GDM1 (cell line): ENCODE measurements at regions not wholly inside any gene's neighbourhood (a gene's known extent, or its start where the extent isn't known, plus 50 kb on each side); places are given as distances from the start of the nearest gene placed in this dataset.
"Not testable (repeated sequence)": the region's sequence is repeated elsewhere in the genome, so short reads cannot be mapped to it uniquely, and the experiment has no call there.

Experiments used
- DNase-seq: peaks from one replicate; lab custom pipeline; 2025; lab: John Stamatoyannopoulos, UW

DNA sequence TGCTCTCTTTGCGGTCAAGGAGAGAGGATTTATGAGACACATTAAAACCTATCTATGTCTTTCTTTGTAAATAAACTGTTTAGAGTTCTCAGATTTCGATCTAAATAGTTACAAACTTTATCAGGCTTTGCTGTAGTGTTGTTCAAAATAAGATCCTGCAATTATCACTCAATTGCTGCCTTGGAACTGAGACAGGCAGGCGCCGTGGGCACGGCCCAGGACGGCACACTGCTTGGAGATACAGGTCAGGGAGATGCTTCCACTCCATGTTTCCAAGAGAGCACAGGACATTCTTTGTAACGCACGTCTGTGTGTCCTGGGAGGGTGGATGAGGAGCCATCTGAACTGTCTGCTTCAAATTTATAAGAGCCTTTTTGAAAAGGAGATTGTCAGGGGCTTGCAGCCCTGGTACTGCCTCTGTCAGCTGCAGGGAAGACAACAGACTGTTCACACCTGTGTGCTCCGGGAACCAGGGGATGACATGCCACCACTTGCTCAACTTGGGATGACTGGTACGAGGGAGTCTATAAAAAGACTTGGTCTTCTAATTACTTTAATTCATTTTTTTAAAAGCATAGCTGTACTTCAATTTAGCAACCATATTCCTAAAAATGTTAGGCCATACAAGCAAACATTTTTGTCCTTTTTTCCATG, 472.9 kb upstream of the RUNX1 start:
- no peak for DNase-seq

GRCh38 chr21:35521293-35521692, 472.2 kb upstream of the RUNX1 start:
- DNase-seq: no peak

GRCh38 chr21:35520856-35521255, 471.8 kb upstream of the RUNX1 start:
- DNase-seq: no peak

DNA sequence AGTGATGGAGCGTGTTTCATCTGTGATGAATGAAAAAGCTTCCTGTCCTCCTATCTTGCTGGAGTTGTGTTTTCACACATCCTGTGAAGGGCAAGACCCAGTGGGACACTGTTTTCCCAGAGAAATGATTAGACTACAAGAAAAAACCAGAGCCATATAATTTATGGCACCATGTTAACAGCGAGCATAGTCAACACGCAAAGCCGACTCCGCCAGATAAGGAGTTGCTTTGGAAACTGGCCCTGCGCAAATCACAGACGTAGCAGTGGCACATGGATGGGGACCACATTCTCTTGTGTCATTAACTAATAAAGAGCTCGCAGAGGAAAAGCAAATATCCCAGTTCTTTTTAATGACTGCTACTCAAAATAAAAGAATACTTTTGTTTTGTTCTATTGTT, 471.2 kb upstream of the RUNX1 start:
- DNase-seq: no peak

- no peak for DNase-seq
Measured at GRCh38 chr21:35517865-35518264, 468.8 kb upstream of the RUNX1 start.

DNA sequence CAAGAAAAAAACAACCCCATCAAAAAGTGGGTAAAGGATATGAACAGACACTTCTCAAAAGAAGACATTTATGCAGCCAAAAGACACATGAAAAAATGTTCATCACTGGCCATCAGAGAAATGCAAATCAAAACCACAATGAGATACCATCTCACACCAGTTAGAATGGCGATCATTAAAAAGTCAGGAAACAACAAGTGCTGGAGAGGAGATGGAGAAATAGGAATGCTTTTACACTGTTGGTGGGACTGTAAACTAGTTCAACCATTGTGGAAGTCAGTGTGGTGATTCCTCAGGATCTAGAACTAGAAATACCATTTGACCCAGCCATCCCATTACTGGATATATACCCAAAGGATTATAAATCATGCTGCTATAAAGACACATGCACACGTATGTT, 467.2 kb upstream of the RUNX1 start:
- not testable (repeated sequence) for DNase-seq

- no peak for DNase-seq
Measured at GRCh38 chr21:35512346-35512745, 463.2 kb upstream of the RUNX1 start.

- no peak for DNase-seq
Measured at GRCh38 chr21:35511696-35512162, 462.6 kb upstream of the RUNX1 start.

- DNase-seq: no peak
Measured at GRCh38 chr21:35510957-35511695, 462.0 kb upstream of the RUNX1 start.

GRCh38 chr21:35510294-35510693, 461.2 kb upstream of the RUNX1 start:
- DNase-seq: no peak

- DNase-seq: peak; percentile 33
Measured at GRCh38 chr21:35509001-35509704, 460.1 kb upstream of the RUNX1 start.

DNA sequence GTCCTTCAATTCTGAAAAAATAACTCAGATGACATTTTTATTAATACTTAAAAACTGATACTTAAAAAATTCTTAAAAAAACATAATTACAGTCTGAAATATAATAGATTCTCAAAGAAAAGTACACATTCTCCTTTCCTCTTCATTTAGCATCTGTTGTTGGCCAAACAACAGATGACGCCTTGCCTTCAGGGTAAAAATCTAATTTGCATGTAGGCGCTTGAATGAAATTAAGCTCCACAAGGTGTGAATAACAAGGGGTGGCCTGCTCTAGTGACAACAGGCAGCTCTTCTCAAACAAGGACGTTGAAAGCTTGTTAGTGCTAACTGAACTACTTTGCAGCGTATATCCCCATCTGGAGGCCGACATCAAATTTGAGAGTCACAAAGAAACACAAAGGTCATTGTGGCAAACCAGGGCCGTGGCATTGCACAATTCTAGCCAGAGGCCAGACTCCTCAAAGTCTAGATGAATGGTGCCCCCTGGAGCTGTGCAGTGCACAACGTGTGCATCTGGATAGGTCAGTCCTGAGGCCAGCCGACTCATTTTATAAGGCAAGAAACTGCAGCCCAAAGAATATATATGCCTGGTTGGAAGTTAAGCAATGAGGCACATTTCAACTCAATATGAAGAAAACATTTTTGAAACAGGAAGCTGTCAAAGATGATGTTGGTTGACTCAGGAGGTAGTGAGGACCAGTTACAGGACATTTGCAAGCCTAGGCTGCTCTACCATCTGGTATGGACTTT, 459.2 kb upstream of the RUNX1 start:
- DNase-seq: peak; percentile 39

DNA sequence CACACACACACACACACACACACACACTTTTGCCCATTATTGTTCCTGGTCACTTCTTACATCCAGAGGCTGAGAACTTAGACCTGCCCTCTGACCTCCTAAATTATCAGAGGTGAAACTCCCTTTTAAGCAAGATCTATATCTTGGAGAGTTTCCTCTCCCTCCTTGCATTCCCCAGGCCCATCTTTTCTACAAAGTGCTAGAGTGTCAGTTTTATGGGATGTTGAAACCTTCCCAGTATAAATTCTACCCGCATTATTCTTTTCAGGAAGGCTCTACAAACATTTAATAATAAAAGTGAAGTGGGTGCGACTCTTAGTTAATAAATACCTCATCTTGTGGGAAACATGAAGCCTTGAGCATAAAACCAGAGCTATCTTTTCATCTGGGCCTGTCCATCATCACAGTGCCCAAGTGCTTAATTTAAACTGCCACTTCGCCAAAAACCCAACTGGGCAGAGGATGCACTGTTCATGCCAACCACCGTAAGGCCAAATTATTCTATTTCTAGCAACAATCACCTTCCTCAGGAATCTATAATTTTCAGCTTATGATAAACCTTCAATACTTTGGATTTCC, 458.2 kb upstream of the RUNX1 start:
- DNase-seq: no peak

GRCh38 chr21:35506771-35507170, 457.7 kb upstream of the RUNX1 start:
- no peak for DNase-seq

- DNase-seq: no peak
Measured at GRCh38 chr21:35506352-35506751, 457.2 kb upstream of the RUNX1 start.

DNA sequence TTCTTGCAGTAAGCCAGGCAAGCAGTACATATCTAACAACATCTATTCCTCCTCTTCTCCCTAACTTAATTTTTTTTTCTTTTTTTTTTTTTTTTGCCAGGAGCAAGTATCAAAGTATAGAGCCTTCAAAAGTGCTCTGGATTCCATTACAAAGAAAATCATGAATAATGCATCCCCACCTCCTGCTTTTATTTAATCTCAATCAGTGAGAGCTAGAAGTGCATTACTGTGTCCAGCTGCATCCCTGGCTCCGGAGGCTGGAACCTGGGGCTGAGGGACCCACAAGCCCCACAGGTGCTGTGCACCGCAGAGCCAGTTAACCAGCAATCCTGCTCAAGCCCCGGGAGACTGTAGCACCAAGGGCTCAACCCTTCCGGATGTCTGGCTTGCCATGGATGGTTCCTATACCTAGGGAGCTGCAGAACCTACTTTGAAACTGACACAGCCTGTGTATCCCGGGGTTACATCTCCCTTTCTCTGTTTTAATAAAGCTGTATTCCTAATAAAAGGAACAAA, 455.9 kb upstream of the RUNX1 start:
- no peak for DNase-seq

- DNase-seq: no peak
Measured at GRCh38 chr21:35504277-35504676, 455.2 kb upstream of the RUNX1 start.

DNA sequence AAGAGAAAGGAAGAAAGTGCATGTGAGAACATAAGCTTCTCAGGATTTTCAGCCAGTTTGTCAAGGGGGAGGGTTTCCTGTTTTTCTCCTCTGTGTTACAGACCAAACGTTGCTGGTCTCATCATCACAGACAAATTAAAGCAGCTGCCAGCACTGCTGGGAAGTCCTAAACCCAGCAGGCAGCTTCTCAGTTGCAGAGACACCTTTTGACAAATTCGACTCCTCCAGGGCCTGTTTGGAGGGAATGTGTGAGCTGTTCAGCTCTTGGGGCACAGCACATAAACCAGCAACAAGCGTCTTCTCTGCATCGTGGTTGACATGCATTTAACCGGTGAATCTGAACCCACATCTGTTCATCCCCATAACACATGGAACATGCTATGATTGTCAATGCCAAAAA, 454.6 kb upstream of the RUNX1 start:
- DNase-seq: peak; percentile 13

GRCh38 chr21:35502821-35503220, 453.7 kb upstream of the RUNX1 start:
- DNase-seq: no peak

GRCh38 chr21:35497522-35497921, 448.4 kb upstream of the RUNX1 start:
- DNase-seq: not testable (repeated sequence)

DNA sequence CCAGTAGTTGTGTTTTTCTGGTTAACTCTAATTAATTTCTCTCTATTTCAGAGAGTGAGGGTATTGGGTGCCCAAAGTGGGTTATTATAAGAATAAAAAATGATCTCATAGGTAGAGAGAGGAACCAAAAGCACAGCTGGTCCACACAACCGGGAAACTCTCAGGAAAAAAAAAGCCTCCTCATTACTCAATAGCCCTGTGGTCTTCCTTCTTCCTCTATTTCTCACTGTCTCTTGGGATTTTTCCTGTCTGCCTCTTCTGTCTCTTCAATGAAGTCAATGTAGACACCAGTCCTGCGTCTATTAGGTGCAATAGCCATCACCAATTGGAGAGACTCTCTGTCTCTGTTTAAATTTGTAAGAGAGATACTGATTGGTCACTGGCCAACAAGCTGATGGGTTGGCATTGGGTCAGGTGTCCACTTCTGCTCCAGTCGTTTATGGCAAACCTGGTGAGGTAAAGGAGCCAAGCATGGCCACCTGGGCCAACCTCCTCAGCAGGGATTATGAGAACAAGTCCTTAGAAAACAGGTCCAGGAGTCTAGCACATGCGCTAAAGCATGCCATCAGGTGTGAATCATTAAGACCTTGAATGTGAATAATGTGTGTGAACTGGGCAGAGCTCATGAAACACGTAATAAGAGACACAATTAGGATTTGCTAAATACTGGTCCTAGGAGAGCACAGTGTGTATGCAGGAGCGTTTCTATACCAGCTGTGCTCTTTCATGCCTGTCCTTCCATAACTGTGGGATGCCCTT, 443.0 kb upstream of the RUNX1 start:
- DNase-seq: no peak
